WTC11 (cell line): ENCODE measurements at regions not wholly inside any gene's neighbourhood (a gene's known extent, or its start where the extent isn't known, plus 50 kb on each side); places are given as distances from the start of the nearest gene placed in this dataset.
"Not testable (repeated sequence)": the region's sequence is repeated elsewhere in the genome, so short reads cannot be mapped to it uniquely, and the experiment has no call there.

ENCODE experiments used
- ATAC-seq: fragments of 200-7000 bp; cut with Tn5 transposase; 2 replicates; pipeline ENCODE4 v1.10.0; 2021; ENCODE audit warnings: mild to moderate bottlenecking, moderate library complexity
- CTCF ChIA-PET: fragments of 300-600 bp; sonication (Branson Sonifier 250); formaldehyde crosslinking; loops from one replicate; lab custom pipeline; 2021; ENCODE audit warnings: antibody characterized with exemption; lab: Charles Lee
- POLR2A ChIA-PET: fragments of 350-600 bp; sonication (Branson Sonifier 250); formaldehyde crosslinking; loops from one replicate; lab custom pipeline; 2021; ENCODE audit warnings: antibody characterized with exemption; lab: Charles Lee
- DNase-seq: peaks from one replicate; pipeline ENCODE4 v3.0.0; 2021; ENCODE audit warnings: low spot score
- H3K27ac Mint-ChIP-seq: 2 replicates; pipeline ENCODE4 v1.8.0; 2021; ENCODE audit warnings: mixed read lengths
- H3K27me3 Mint-ChIP-seq: 2 replicates; pipeline ENCODE4 v1.8.0; 2021; ENCODE audit warnings: low read depth, mild to moderate bottlenecking, moderate library complexity, mixed read lengths
- H3K36me3 Mint-ChIP-seq: 2 replicates; pipeline ENCODE4 v1.8.0; 2021; ENCODE audit warnings: mixed read lengths
- H3K4me1 Mint-ChIP-seq: 2 replicates; pipeline ENCODE4 v1.8.0; 2022; ENCODE audit warnings: mixed read lengths
- H3K4me3 Mint-ChIP-seq: 2 replicates; pipeline ENCODE4 v1.8.0; 2021; ENCODE audit warnings: mild to moderate bottlenecking, moderate library complexity, mixed read lengths
- H3K9me3 Mint-ChIP-seq: 2 replicates; pipeline ENCODE4 v1.8.0; 2021; ENCODE audit warnings: mixed read lengths
- CREM ChIP-seq: sonication (generic); formaldehyde crosslinking; IDR thresholded peaks from 2 replicates; pipeline ENCODE4 v1.8.1; 2022; ENCODE audit warnings: mild to moderate bottlenecking, missing genetic modification reagents, moderate library complexity
- EMX1 ChIP-seq: fragments of 250-450 bp; sonication (Bioruptor Pico); IDR thresholded peaks from 2 replicates; pipeline ENCODE4 v1.8.0; 2021; ENCODE audit warnings: mild to moderate bottlenecking
- ETV6 ChIP-seq: sonication (generic); formaldehyde crosslinking; IDR thresholded peaks from 2 replicates; pipeline ENCODE4 v1.8.1; 2022; ENCODE audit warnings: mild to moderate bottlenecking, missing genetic modification reagents
- FOXK1 ChIP-seq: sonication (generic); formaldehyde crosslinking; IDR thresholded peaks from 2 replicates; pipeline ENCODE4 v1.8.0; 2022; ENCODE audit warnings: mild to moderate bottlenecking, moderate library complexity, missing genetic modification reagents
- FOXP1 ChIP-seq: sonication (generic); formaldehyde crosslinking; IDR thresholded peaks from 2 replicates; pipeline ENCODE4 v1.8.0; 2022; ENCODE audit warnings: missing genetic modification reagents, mild to moderate bottlenecking, moderate library complexity, borderline replicate concordance
- GABPB1 ChIP-seq: sonication (generic); formaldehyde crosslinking; IDR thresholded peaks from 2 replicates; pipeline ENCODE4 v1.8.1; 2023; ENCODE audit warnings: mild to moderate bottlenecking, missing genetic modification reagents
- PRRX2 ChIP-seq: fragments of 250-450 bp; sonication (Bioruptor Pico); IDR thresholded peaks from 2 replicates; pipeline ENCODE4 v1.8.0; 2021; ENCODE audit warnings: mild to moderate bottlenecking
- RELA ChIP-seq: sonication (generic); formaldehyde crosslinking; IDR thresholded peaks from 2 replicates; pipeline ENCODE4 v1.8.1; 2022; ENCODE audit warnings: missing genetic modification reagents, mild to moderate bottlenecking, borderline replicate concordance
- SMAD3 ChIP-seq: sonication (generic); formaldehyde crosslinking; IDR thresholded peaks from 2 replicates; pipeline ENCODE4 v1.8.0; 2022; ENCODE audit warnings: missing genetic modification reagents, mild to moderate bottlenecking, borderline replicate concordance
- TEAD1 ChIP-seq: sonication (generic); formaldehyde crosslinking; IDR thresholded peaks from 2 replicates; pipeline ENCODE4 v1.8.0; 2022; ENCODE audit warnings: mild to moderate bottlenecking, missing genetic modification reagents
- ZNF121 ChIP-seq: sonication (generic); formaldehyde crosslinking; IDR thresholded peaks from 2 replicates; pipeline ENCODE4 v1.8.0; 2023; ENCODE audit warnings: missing genetic modification reagents
- ZNF219 ChIP-seq: sonication (generic); formaldehyde crosslinking; IDR thresholded peaks from 2 replicates; pipeline ENCODE4 v1.8.0; 2023; ENCODE audit warnings: missing genetic modification reagents, mild to moderate bottlenecking, borderline replicate concordance
- TF ChIP-seq, protein P1 (sequence below): sonication (generic); formaldehyde crosslinking; IDR thresholded peaks from 2 replicates; pipeline ENCODE4 v1.8.0; 2022; ENCODE audit warnings: mild to moderate bottlenecking, missing genetic modification reagents
- TF ChIP-seq, protein P2 (sequence below): fragments of 250-450 bp; sonication (Bioruptor Pico); IDR thresholded peaks from 2 replicates; pipeline ENCODE4 v1.9.0; 2021; ENCODE audit warnings: mild to moderate bottlenecking, borderline replicate concordance
- TF ChIP-seq, protein P3 (sequence below): sonication (generic); formaldehyde crosslinking; IDR thresholded peaks from 2 replicates; pipeline ENCODE4 v1.8.0; 2023; ENCODE audit warnings: missing genetic modification reagents, mild to moderate bottlenecking, borderline replicate concordance
- TF ChIP-seq, protein P4 (sequence below): sonication (generic); formaldehyde crosslinking; conservative IDR thresholded peaks from 2 replicates; pipeline ENCODE4 v1.8.1; 2023; ENCODE audit warnings: mild to moderate bottlenecking, low read depth, missing genetic modification reagents, moderate library complexity

DNA sequence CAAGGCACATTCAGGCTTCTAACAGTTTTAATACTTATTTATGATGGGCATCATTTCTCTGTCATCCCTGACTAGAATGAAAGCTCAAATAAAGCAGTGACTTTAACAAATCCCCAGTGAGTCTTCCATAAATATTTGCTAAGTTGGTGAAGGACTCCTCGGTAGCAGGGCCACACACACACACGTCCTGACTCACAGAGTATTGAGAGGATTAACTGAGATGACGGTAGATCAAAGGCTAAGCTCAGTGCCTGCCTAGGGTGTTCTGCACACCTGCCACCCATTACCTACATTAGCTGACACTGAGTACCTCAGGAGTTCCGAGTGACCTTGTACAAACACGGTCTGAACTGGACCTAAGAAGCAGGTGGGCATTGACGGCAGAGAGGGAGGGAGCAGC lies 197.3 kb upstream of the SFSWAP start:
- Mint-ChIP-seq H3K4me1 (peaks cover 19% of the 10 kb centered on the region), H3K36me3 (no peaks in the 10 kb centered on the region; the same call in 1 of the 2 replicates)
- no peak for DNase-seq
- POLR2A ChIA-PET, result no interaction called here
- TF ChIP-seq CREM (CRISPR knock-in tag) (no peak), FOXP1 (CRISPR knock-in tag) (no peak), SMAD3 (no peak), PRRX2 (no peak), ZNF121 (CRISPR knock-in tag) (no peak), FOXK1 (CRISPR knock-in tag) (no peak), GABPB1 (CRISPR knock-in tag) (no peak), TEAD1 (CRISPR knock-in tag) (no peak), ETV6 (CRISPR knock-in tag) (no peak), RELA (CRISPR knock-in tag) (no peak), EMX1 (no peak), ZNF219 (CRISPR knock-in tag) (no peak)
- TF ChIP-seq, protein P1, sequence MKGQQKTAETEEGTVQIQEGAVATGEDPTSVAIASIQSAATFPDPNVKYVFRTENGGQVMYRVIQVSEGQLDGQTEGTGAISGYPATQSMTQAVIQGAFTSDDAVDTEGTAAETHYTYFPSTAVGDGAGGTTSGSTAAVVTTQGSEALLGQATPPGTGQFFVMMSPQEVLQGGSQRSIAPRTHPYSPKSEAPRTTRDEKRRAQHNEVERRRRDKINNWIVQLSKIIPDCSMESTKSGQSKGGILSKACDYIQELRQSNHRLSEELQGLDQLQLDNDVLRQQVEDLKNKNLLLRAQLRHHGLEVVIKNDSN (CRISPR knock-in tag), result no peak
- TF ChIP-seq, protein P2, sequence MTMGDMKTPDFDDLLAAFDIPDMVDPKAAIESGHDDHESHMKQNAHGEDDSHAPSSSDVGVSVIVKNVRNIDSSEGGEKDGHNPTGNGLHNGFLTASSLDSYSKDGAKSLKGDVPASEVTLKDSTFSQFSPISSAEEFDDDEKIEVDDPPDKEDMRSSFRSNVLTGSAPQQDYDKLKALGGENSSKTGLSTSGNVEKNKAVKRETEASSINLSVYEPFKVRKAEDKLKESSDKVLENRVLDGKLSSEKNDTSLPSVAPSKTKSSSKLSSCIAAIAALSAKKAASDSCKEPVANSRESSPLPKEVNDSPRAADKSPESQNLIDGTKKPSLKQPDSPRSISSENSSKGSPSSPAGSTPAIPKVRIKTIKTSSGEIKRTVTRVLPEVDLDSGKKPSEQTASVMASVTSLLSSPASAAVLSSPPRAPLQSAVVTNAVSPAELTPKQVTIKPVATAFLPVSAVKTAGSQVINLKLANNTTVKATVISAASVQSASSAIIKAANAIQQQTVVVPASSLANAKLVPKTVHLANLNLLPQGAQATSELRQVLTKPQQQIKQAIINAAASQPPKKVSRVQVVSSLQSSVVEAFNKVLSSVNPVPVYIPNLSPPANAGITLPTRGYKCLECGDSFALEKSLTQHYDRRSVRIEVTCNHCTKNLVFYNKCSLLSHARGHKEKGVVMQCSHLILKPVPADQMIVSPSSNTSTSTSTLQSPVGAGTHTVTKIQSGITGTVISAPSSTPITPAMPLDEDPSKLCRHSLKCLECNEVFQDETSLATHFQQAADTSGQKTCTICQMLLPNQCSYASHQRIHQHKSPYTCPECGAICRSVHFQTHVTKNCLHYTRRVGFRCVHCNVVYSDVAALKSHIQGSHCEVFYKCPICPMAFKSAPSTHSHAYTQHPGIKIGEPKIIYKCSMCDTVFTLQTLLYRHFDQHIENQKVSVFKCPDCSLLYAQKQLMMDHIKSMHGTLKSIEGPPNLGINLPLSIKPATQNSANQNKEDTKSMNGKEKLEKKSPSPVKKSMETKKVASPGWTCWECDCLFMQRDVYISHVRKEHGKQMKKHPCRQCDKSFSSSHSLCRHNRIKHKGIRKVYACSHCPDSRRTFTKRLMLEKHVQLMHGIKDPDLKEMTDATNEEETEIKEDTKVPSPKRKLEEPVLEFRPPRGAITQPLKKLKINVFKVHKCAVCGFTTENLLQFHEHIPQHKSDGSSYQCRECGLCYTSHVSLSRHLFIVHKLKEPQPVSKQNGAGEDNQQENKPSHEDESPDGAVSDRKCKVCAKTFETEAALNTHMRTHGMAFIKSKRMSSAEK (CRISPR knock-in tag), result no peak
- TF ChIP-seq, protein P3, sequence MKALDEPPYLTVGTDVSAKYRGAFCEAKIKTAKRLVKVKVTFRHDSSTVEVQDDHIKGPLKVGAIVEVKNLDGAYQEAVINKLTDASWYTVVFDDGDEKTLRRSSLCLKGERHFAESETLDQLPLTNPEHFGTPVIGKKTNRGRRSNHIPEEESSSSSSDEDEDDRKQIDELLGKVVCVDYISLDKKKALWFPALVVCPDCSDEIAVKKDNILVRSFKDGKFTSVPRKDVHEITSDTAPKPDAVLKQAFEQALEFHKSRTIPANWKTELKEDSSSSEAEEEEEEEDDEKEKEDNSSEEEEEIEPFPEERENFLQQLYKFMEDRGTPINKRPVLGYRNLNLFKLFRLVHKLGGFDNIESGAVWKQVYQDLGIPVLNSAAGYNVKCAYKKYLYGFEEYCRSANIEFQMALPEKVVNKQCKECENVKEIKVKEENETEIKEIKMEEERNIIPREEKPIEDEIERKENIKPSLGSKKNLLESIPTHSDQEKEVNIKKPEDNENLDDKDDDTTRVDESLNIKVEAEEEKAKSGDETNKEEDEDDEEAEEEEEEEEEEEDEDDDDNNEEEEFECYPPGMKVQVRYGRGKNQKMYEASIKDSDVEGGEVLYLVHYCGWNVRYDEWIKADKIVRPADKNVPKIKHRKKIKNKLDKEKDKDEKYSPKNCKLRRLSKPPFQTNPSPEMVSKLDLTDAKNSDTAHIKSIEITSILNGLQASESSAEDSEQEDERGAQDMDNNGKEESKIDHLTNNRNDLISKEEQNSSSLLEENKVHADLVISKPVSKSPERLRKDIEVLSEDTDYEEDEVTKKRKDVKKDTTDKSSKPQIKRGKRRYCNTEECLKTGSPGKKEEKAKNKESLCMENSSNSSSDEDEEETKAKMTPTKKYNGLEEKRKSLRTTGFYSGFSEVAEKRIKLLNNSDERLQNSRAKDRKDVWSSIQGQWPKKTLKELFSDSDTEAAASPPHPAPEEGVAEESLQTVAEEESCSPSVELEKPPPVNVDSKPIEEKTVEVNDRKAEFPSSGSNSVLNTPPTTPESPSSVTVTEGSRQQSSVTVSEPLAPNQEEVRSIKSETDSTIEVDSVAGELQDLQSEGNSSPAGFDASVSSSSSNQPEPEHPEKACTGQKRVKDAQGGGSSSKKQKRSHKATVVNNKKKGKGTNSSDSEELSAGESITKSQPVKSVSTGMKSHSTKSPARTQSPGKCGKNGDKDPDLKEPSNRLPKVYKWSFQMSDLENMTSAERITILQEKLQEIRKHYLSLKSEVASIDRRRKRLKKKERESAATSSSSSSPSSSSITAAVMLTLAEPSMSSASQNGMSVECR (CRISPR knock-in tag), result no peak
- TF ChIP-seq, protein P4, sequence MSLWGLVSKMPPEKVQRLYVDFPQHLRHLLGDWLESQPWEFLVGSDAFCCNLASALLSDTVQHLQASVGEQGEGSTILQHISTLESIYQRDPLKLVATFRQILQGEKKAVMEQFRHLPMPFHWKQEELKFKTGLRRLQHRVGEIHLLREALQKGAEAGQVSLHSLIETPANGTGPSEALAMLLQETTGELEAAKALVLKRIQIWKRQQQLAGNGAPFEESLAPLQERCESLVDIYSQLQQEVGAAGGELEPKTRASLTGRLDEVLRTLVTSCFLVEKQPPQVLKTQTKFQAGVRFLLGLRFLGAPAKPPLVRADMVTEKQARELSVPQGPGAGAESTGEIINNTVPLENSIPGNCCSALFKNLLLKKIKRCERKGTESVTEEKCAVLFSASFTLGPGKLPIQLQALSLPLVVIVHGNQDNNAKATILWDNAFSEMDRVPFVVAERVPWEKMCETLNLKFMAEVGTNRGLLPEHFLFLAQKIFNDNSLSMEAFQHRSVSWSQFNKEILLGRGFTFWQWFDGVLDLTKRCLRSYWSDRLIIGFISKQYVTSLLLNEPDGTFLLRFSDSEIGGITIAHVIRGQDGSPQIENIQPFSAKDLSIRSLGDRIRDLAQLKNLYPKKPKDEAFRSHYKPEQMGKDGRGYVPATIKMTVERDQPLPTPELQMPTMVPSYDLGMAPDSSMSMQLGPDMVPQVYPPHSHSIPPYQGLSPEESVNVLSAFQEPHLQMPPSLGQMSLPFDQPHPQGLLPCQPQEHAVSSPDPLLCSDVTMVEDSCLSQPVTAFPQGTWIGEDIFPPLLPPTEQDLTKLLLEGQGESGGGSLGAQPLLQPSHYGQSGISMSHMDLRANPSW (CRISPR knock-in tag), result no peak
- TF ChIP-seq, all 79 proteins: peak for 0
- CTCF ChIA-PET, result no interaction called here
- no peak overlapping the region for H3K4me3 Mint-ChIP-seq
- H3K27ac Mint-ChIP-seq, result no peak overlapping the region
- peaks cover 23% of the 10 kb centered on the region for H3K9me3 Mint-ChIP-seq
- ATAC-seq, result no peak
- H3K27me3 Mint-ChIP-seq, result peaks cover 2% of the 10 kb centered on the region; the same call in 1 of the 2 replicates

DNA sequence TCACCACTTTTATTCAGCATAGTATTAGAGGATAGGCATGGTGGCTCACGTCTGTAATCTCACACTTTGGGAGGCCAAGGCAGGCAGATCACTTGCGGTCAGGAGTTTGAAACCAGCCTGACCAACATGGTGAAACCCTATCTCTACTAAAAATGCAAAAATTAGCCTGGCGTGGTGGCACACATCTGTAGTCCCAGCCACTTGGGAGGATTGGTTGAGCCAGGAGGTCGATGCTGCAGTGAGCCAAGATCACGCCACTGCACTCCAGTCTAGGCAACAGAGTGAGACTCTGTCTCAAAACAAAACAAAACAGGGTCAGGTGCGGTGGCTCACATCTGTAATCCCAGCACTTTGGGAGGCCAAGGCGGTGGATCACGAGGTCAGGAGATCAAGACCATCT lies 190.3 kb upstream of the SFSWAP start:
- H3K27me3 Mint-ChIP-seq, H3K36me3 Mint-ChIP-seq, DNase-seq, ATAC-seq, POLR2A ChIA-PET, H3K4me1 Mint-ChIP-seq, CTCF ChIA-PET, H3K4me3 Mint-ChIP-seq, H3K27ac Mint-ChIP-seq: not testable (repeated sequence)
- H3K9me3 Mint-ChIP-seq, result peaks cover 54% of the 10 kb centered on the region
